HEK293 (cell line): ENCODE measurements at regions not wholly inside any gene's neighbourhood (a gene's known extent, or its start where the extent isn't known, plus 50 kb on each side); places are given as distances from the start of the nearest gene placed in this dataset.
"Not testable (repeated sequence)": the region's sequence is repeated elsewhere in the genome, so short reads cannot be mapped to it uniquely, and the experiment has no call there.

Source experiments
- CTCF ChIA-PET: fragments of 350-600 bp; formaldehyde crosslinking; extraction: SDS; loops from one replicate; lab custom pipeline; 2021; ENCODE audit warnings: antibody characterized with exemption; lab: Yijun Ruan, JAX
- POLR2A ChIA-PET: fragments of 300-600 bp; formaldehyde crosslinking; extraction: SDS; loops from one replicate; lab custom pipeline; 2020; ENCODE audit warnings: antibody characterized with exemption, inconsistent platforms; lab: Yijun Ruan, JAX
- H3K27ac ChIP-seq: fragments of 200-500 bp; sonication (Bioruptor generic); 2 replicates; pipeline ENCODE4 v1.5.1; 2014; ENCODE audit warnings: low read depth, low read length, control low read depth, inconsistent platforms; ENCODE audit errors: extremely low read depth
- H3K36me3 ChIP-seq, 2 experiments: fragments of 200-500 bp in 1 of 2; sonication (Bioruptor generic) in 1 of 2; 1 replicate in 1 of 2; 2 replicates in 1 of 2; pipeline ENCODE4 v1.5.1; 2014 to 2017; ENCODE audit warnings: inconsistent platforms in 2 of 2, low read length in 2 of 2; ENCODE audit not compliant: control insufficient read depth in 2 of 2, insufficient read depth in 1 of 2
- H3K4me1 ChIP-seq: fragments of 200-500 bp; sonication (Bioruptor generic); 2 replicates; pipeline ENCODE4 v1.5.1; 2014; ENCODE audit warnings: mild to moderate bottlenecking, low read length, inconsistent platforms; ENCODE audit not compliant: control insufficient read depth, insufficient read depth
- H3K4me3 ChIP-seq: 2 replicates; pipeline ENCODE4 v1.5.1; 2011; ENCODE audit warnings: low read depth, mild to moderate bottlenecking, control low read depth, low read length, moderate library complexity
- H3K9me3 ChIP-seq: fragments of 200-500 bp; sonication (Bioruptor generic); 2 replicates; pipeline ENCODE4 v1.5.1; 2014; ENCODE audit warnings: low read depth, low read length, inconsistent platforms; ENCODE audit not compliant: control insufficient read depth, insufficient read depth
- ATF2 ChIP-seq: fragments of 450-650 bp; formaldehyde crosslinking; IDR thresholded peaks from 2 replicates; pipeline ENCODE4 v1.5.1; 2016; ENCODE audit warnings: missing biosample characterization, missing genetic modification characterization, low read depth
- ZNF350 ChIP-seq: fragments of 450-650 bp; formaldehyde crosslinking; IDR thresholded peaks from 2 replicates; pipeline ENCODE4 v1.5.0; 2017; ENCODE audit warnings: missing biosample characterization, mild to moderate bottlenecking, missing genetic modification characterization
- ZNF473 ChIP-seq: fragments of 450-650 bp; formaldehyde crosslinking; IDR thresholded peaks from 2 replicates; pipeline ENCODE4 v1.5.1; 2017; ENCODE audit warnings: missing biosample characterization, missing genetic modification characterization

GRCh38 chr7:150003304-150003810 lies 129.6 kb downstream of the ATP6V0E2 start (continued):
- no peak for TF ChIP-seq ZNF350 (tag by site-specific recombination)
- 0 out of 2 replicates have a peak, but pooled peaks have one; percentile 12 for TF ChIP-seq ZNF473 (tag by site-specific recombination)

- H3K4me1 ChIP-seq, H3K9me3 ChIP-seq, CTCF ChIA-PET, H3K4me3 ChIP-seq, POLR2A ChIA-PET, H3K36me3 ChIP-seq, H3K27ac ChIP-seq: not testable (repeated sequence)
- peak; percentile 74 for TF ChIP-seq ATF2
These were observed 130.2 kb downstream of the ATP6V0E2 start for GRCh38 chr7:150003973-150004372.

GRCh38 chr7:150004843-150005242 lies 131.1 kb downstream of the ATP6V0E2 start:
- H3K4me3 ChIP-seq, H3K4me1 ChIP-seq, POLR2A ChIA-PET, CTCF ChIA-PET, H3K27ac ChIP-seq, H3K36me3 ChIP-seq, H3K9me3 ChIP-seq: not testable (repeated sequence)

GRCh38 chr7:150009620-150010303 lies 136.0 kb downstream of the ATP6V0E2 start:
- H3K4me3 ChIP-seq, H3K36me3 ChIP-seq, POLR2A ChIA-PET, CTCF ChIA-PET, H3K9me3 ChIP-seq, H3K27ac ChIP-seq, H3K4me1 ChIP-seq: not testable (repeated sequence)

- H3K36me3 ChIP-seq, H3K4me3 ChIP-seq, POLR2A ChIA-PET, H3K9me3 ChIP-seq, H3K4me1 ChIP-seq, CTCF ChIA-PET, H3K27ac ChIP-seq: not testable (repeated sequence)
These were observed 143.0 kb downstream of the ATP6V0E2 start for GRCh38 chr7:150016651-150017189.

- H3K4me3 ChIP-seq, H3K36me3 ChIP-seq, POLR2A ChIA-PET, CTCF ChIA-PET, H3K27ac ChIP-seq, H3K4me1 ChIP-seq, H3K9me3 ChIP-seq: not testable (repeated sequence)
These were observed 146.4 kb downstream of the ATP6V0E2 start for GRCh38 chr7:150020210-150020609.

- H3K27ac ChIP-seq, POLR2A ChIA-PET, H3K36me3 ChIP-seq, H3K4me1 ChIP-seq, CTCF ChIA-PET, H3K9me3 ChIP-seq, H3K4me3 ChIP-seq: not testable (repeated sequence)
These were observed 151.1 kb downstream of the ATP6V0E2 start for GRCh38 chr7:150024550-150025490.

GRCh38 chr7:150025802-150026201 lies 152.0 kb downstream of the ATP6V0E2 start:
- H3K36me3 ChIP-seq, POLR2A ChIA-PET, H3K4me3 ChIP-seq, H3K4me1 ChIP-seq, CTCF ChIA-PET, H3K9me3 ChIP-seq, H3K27ac ChIP-seq: not testable (repeated sequence)

GRCh38 chr7:150028344-150029012 lies 154.7 kb downstream of the ATP6V0E2 start:
- H3K36me3 ChIP-seq, H3K9me3 ChIP-seq, H3K4me1 ChIP-seq, POLR2A ChIA-PET, H3K27ac ChIP-seq, H3K4me3 ChIP-seq, CTCF ChIA-PET: not testable (repeated sequence)

GRCh38 chr7:150029013-150029389 lies 155.2 kb downstream of the ATP6V0E2 start:
- H3K4me3 ChIP-seq, H3K36me3 ChIP-seq, H3K27ac ChIP-seq, H3K4me1 ChIP-seq, POLR2A ChIA-PET, H3K9me3 ChIP-seq, CTCF ChIA-PET: not testable (repeated sequence)
